OCI-LY3 (cell line): ENCODE measurements at regions not wholly inside any gene's neighbourhood (a gene's known extent, or its start where the extent isn't known, plus 50 kb on each side); places are given as distances from the start of the nearest gene placed in this dataset.

Experiments
- H2AFZ ChIP-seq: fragments of 200-600, 300-600 bp; shearing (Covaris generic); 2 replicates; pipeline ENCODE4 v1.6.0; 2014; ENCODE audit warnings: antibody characterized with exemption, low read depth, low read length
- H3K27ac ChIP-seq: fragments of 200-600, 300-600 bp; sonication (generic); 2 replicates; pipeline ENCODE4 v1.5.1; 2014; ENCODE audit warnings: mild to moderate bottlenecking, low read length, moderate library complexity, mixed read lengths
- H3K27me3 ChIP-seq: fragments of 200-600, 300-600 bp; sonication (generic); 2 replicates; pipeline ENCODE4 v1.6.1; 2014; ENCODE audit warnings: low read depth, low read length, mixed read lengths
- H3K36me3 ChIP-seq: fragments of 200-600, 300-600 bp; sonication (generic); replicated peaks from 2 replicates; pipeline ENCODE3; 2014; ENCODE audit warnings: low read depth, low read length, mixed read lengths
- H3K4me1 ChIP-seq: fragments of 300-600, 200-600 bp; sonication (generic); 2 replicates; pipeline ENCODE4 v1.6.1; 2014; ENCODE audit warnings: low read length, mixed read lengths
- H3K4me2 ChIP-seq: fragments of 200-600, 300-600 bp; sonication (generic); 2 replicates; pipeline ENCODE4 v1.6.1; 2014; ENCODE audit warnings: low read length, mixed read lengths
- H3K4me3 ChIP-seq: fragments of 300-600, 200-600 bp; sonication (generic); 2 replicates; pipeline ENCODE4 v1.5.1; 2014; ENCODE audit warnings: antibody characterized with exemption, mild to moderate bottlenecking, low read length, moderate library complexity
- H3K79me2 ChIP-seq: fragments of 300-600, 200-600 bp; shearing (Covaris generic); 2 replicates; pipeline ENCODE4 v1.6.1; 2014; ENCODE audit warnings: mild to moderate bottlenecking, low read length, mixed read lengths
- H3K9ac ChIP-seq: fragments of 300-600, 200-600 bp; shearing (Covaris generic); 2 replicates; pipeline ENCODE4 v1.6.0; 2014; ENCODE audit warnings: mild to moderate bottlenecking, low read length, moderate library complexity
- H3K9me3 ChIP-seq: fragments of 200-600, 300-600 bp; shearing (Covaris generic); 2 replicates; pipeline ENCODE4 v1.6.1; 2014; ENCODE audit warnings: low read length, mixed read lengths; ENCODE audit not compliant: insufficient read depth
- H4K20me1 ChIP-seq: fragments of 200-600, 300-600 bp; sonication (generic); 2 replicates; pipeline ENCODE4 v1.6.1; 2016; ENCODE audit warnings: low read length, mixed read lengths; ENCODE audit not compliant: insufficient read depth
- EZH2phosphoT487 ChIP-seq: fragments of 200-600 bp; shearing (Covaris generic); IDR thresholded peaks from 2 replicates; pipeline ENCODE4 v1.6.1; 2018; ENCODE audit warnings: antibody characterized with exemption, mixed run types, low read depth
- TF ChIP-seq, protein P1 (sequence below): fragments of 200-600, 300-600 bp; sonication (generic); IDR thresholded peaks from 2 replicates; pipeline ENCODE4 v1.5.1; 2014; ENCODE audit warnings: antibody characterized with exemption, low read length, low read depth

GRCh38 chr2:104127049-104127770, 726.7 kb upstream of the POU3F3 start:
- no peak overlapping the region for H3K27ac ChIP-seq
- no peaks in the 10 kb centered on the region for H3K36me3 ChIP-seq
- no peaks in the 10 kb centered on the region for H3K9me3 ChIP-seq
- no peaks in the 10 kb centered on the region for H3K27me3 ChIP-seq
- TF ChIP-seq, protein P1, sequence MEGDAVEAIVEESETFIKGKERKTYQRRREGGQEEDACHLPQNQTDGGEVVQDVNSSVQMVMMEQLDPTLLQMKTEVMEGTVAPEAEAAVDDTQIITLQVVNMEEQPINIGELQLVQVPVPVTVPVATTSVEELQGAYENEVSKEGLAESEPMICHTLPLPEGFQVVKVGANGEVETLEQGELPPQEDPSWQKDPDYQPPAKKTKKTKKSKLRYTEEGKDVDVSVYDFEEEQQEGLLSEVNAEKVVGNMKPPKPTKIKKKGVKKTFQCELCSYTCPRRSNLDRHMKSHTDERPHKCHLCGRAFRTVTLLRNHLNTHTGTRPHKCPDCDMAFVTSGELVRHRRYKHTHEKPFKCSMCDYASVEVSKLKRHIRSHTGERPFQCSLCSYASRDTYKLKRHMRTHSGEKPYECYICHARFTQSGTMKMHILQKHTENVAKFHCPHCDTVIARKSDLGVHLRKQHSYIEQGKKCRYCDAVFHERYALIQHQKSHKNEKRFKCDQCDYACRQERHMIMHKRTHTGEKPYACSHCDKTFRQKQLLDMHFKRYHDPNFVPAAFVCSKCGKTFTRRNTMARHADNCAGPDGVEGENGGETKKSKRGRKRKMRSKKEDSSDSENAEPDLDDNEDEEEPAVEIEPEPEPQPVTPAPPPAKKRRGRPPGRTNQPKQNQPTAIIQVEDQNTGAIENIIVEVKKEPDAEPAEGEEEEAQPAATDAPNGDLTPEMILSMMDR = no peak
- no peak for TF ChIP-seq EZH2phosphoT487
- no peaks in the 10 kb centered on the region for H3K79me2 ChIP-seq
- H3K4me2 ChIP-seq = no peak overlapping the region
- H4K20me1 ChIP-seq = no peaks in the 10 kb centered on the region
- no peaks in the 10 kb centered on the region for H3K4me1 ChIP-seq
- no peak overlapping the region for H3K4me3 ChIP-seq
- H3K9ac ChIP-seq = no peak overlapping the region
- no peak overlapping the region for H2AFZ ChIP-seq

DNA sequence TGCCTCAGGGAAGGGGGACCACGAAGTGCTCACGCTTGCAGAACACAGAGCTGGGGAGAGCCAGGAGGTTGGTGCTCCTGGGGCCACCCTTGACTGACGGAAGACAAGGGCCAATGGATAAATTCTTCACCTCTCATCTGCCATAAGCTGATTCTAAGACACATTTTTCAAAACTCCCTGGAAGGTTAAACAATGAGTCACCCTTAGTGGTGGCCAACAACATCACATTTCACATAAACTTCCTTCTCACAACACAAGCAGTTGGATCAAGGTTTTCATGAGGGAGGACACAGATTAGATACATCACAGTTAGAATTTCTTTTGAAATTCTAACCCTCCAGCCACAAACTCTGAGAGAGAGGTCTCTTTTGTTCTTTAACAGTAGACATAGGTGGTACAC, 713.6 kb upstream of the POU3F3 start:
- Histone ChIP-seq H3K9ac (no peak overlapping the region), H3K79me2 (no peaks in the 10 kb centered on the region), H3K27me3 (no peaks in the 10 kb centered on the region), H2AFZ (no peak overlapping the region), H3K9me3 (no peaks in the 10 kb centered on the region), H3K4me3 (no peak overlapping the region), H3K36me3 (no peaks in the 10 kb centered on the region), H3K27ac (no peak overlapping the region), H3K4me1 (no peaks in the 10 kb centered on the region), H3K4me2 (no peak overlapping the region), H4K20me1 (no peaks in the 10 kb centered on the region)
- no peak for TF ChIP-seq EZH2phosphoT487
- TF ChIP-seq, protein P1 = no peak

GRCh38 chr2:104158191-104158590, 695.7 kb upstream of the POU3F3 start:
- no peaks in the 10 kb centered on the region for H4K20me1 ChIP-seq
- H3K9me3 ChIP-seq = no peaks in the 10 kb centered on the region
- H3K27me3 ChIP-seq = no peaks in the 10 kb centered on the region
- H3K36me3 ChIP-seq = no peaks in the 10 kb centered on the region
- no peak overlapping the region for H3K4me2 ChIP-seq
- H3K4me3 ChIP-seq = no peak overlapping the region
- H2AFZ ChIP-seq = no peak overlapping the region
- no peak overlapping the region for H3K9ac ChIP-seq
- H3K27ac ChIP-seq = no peak overlapping the region
- no peaks in the 10 kb centered on the region for H3K4me1 ChIP-seq
- H3K79me2 ChIP-seq = no peaks in the 10 kb centered on the region
- TF ChIP-seq EZH2phosphoT487 = no peak
- TF ChIP-seq, protein P1 = no peak

- Histone ChIP-seq H3K9ac (no peak overlapping the region), H3K27me3 (no peaks in the 10 kb centered on the region), H3K4me3 (no peak overlapping the region), H3K9me3 (no peaks in the 10 kb centered on the region), H2AFZ (no peak overlapping the region), H3K79me2 (no peaks in the 10 kb centered on the region), H4K20me1 (no peaks in the 10 kb centered on the region), H3K4me1 (no peaks in the 10 kb centered on the region), H3K27ac (no peak overlapping the region), H3K36me3 (no peaks in the 10 kb centered on the region), H3K4me2 (no peak overlapping the region)
- no peak for TF ChIP-seq EZH2phosphoT487
- TF ChIP-seq, protein P1 = no peak
These were observed 690.2 kb upstream of the POU3F3 start for GRCh38 chr2:104163611-104164130.
